Liver (tissue), 8 donors: ENCODE measurements at regions not wholly inside any gene's neighbourhood (a gene's known extent, or its start where the extent isn't known, plus 50 kb on each side); places are given as distances from the start of the nearest gene placed in this dataset.

ENCODE experiments used
- DNase-seq: peaks from one replicate; pipeline ENCODE4 v3.0.0-alpha.2; 2017; ENCODE audit warnings: low spot score
- H3K27ac ChIP-seq, 2 donors: one replicate each; pipeline ENCODE4 v1.7.0; 2013; ENCODE audit warnings: inconsistent platforms in 2 of 2, low read length in 2 of 2, control low read depth in 1 of 2, low read depth in 1 of 2, mild to moderate bottlenecking in 1 of 2
- H3K27me3 ChIP-seq, 4 donors: one replicate each; pipeline versions ENCODE4 v1.6.1 to v1.7.0; 2013; ENCODE audit warnings: low read length in 3 of 4, inconsistent platforms in 1 of 4, mild to moderate bottlenecking in 1 of 4, moderate library complexity in 1 of 4; ENCODE audit not compliant: control insufficient read depth in 4 of 4, insufficient read depth in 4 of 4
- H3K36me3 ChIP-seq, 4 donors: one replicate each; pipeline versions ENCODE4 v1.6.1 to v1.7.0; 2013; ENCODE audit warnings: low read length in 3 of 4, mild to moderate bottlenecking in 3 of 4, low read depth in 1 of 4, moderate library complexity in 1 of 4; ENCODE audit not compliant: control insufficient read depth in 4 of 4, insufficient read depth in 3 of 4
- H3K4me1 ChIP-seq, 4 donors: one replicate each; pipeline versions ENCODE4 v1.6.1 to v1.7.0; 2013; ENCODE audit warnings: low read length in 3 of 4, mild to moderate bottlenecking in 3 of 4, moderate library complexity in 1 of 4; ENCODE audit not compliant: control insufficient read depth in 4 of 4, insufficient read depth in 4 of 4
- H3K4me3 ChIP-seq, 3 donors: one replicate each; pipeline versions ENCODE4 v1.6.1 to v1.7.0; 2013; ENCODE audit warnings: low read length in 3 of 3, control low read depth in 1 of 3, low read depth in 1 of 3, mild to moderate bottlenecking in 1 of 3
- H3K9ac ChIP-seq, 2 donors: one replicate each; pipeline ENCODE4 v1.7.0; 2013; ENCODE audit warnings: low read length in 2 of 2, mild to moderate bottlenecking in 2 of 2, moderate library complexity in 2 of 2, control low read depth in 1 of 2, low read depth in 1 of 2
- H3K9me3 ChIP-seq, 4 donors: one replicate each; pipeline versions ENCODE4 v1.6.1 to v1.7.0; 2013; ENCODE audit warnings: low read length in 3 of 4; ENCODE audit not compliant: control insufficient read depth in 4 of 4
- ATF3 ChIP-seq: IDR thresholded peaks from 2 replicates; pipeline ENCODE4 v1.6.1; 2016; ENCODE audit warnings: antibody characterized with exemption
- CTCF ChIP-seq: fragments of 150-350 bp; IDR thresholded peaks from 2 replicates; pipeline ENCODE4 v1.5.1; 2017; ENCODE audit warnings: improper control_type of control experiment, low read depth, low read length; ENCODE audit not compliant: missing input control
- HNF4A ChIP-seq, 2 donors: conservative IDR thresholded peaks; 2 replicates each; pipeline ENCODE4 v1.6.1; 2016; ENCODE audit warnings: antibody characterized with exemption in 2 of 2, mild to moderate bottlenecking in 2 of 2
- HNF4G ChIP-seq: IDR thresholded peaks from 2 replicates; pipeline ENCODE4 v1.6.1; 2016; ENCODE audit warnings: antibody characterized with exemption
- JUND ChIP-seq, 2 donors: IDR thresholded peaks; 2 replicates each; pipeline ENCODE4 v1.6.1; 2016; ENCODE audit warnings: antibody characterized with exemption in 2 of 2
- MAX ChIP-seq: IDR thresholded peaks from 2 replicates; pipeline ENCODE4 v1.6.1; 2016; ENCODE audit warnings: antibody characterized with exemption
- NR2F2 ChIP-seq: IDR thresholded peaks from 2 replicates; pipeline ENCODE4 v1.6.1; 2016; ENCODE audit warnings: antibody characterized with exemption
- RAD21 ChIP-seq, 2 donors: IDR thresholded peaks; 2 replicates each; pipeline ENCODE4 v1.6.1; 2016; ENCODE audit warnings: antibody characterized with exemption in 2 of 2, mild to moderate bottlenecking in 2 of 2
- RXRA ChIP-seq, 2 donors: IDR thresholded peaks; 2 replicates each; pipeline ENCODE4 v1.6.1; 2017 to 2018; ENCODE audit warnings: antibody characterized with exemption in 2 of 2, mild to moderate bottlenecking in 1 of 2
- SP1 ChIP-seq: IDR thresholded peaks from 2 replicates; pipeline ENCODE4 v1.6.1; 2018; ENCODE audit warnings: antibody characterized with exemption, mild to moderate bottlenecking
- TAF1 ChIP-seq: conservative IDR thresholded peaks from 2 replicates; pipeline ENCODE4 v1.6.1; 2016; ENCODE audit warnings: antibody characterized with exemption, mild to moderate bottlenecking
- YY1 ChIP-seq: IDR thresholded peaks from 2 replicates; pipeline ENCODE4 v1.6.1; 2016; ENCODE audit warnings: antibody characterized with exemption, mild to moderate bottlenecking
- ZBTB33 ChIP-seq: IDR thresholded peaks from 2 replicates; pipeline ENCODE4 v1.6.1; 2016; ENCODE audit warnings: antibody characterized with exemption
- WGBS: extraction: QIAGEN DNeasy Blood & Tissue Kit; methylation state at CpG from one replicate; pipeline ENCODE4 v1.1.7; 2013; 5-methylcytosine and 5-hydroxymethylcytosine counted together
- donor health status: healthy.
- donor health status: healthy.
- donor health status: healthy.
- donor health status: healthy.
- donor health status: healthy.

GRCh38 chr2:58768715-58769080, 527.6 kb upstream of the FANCL start:
- H3K27ac ChIP-seq = no peak overlapping the region
- TF ChIP-seq SP1 = no peak
- no peak for TF ChIP-seq JUND (IDR thresholded peaks at IDR 0.05)

GRCh38 chr2:58767828-58768714, 526.9 kb upstream of the FANCL start:
- WGBS = 66% methylated on average over 10 of the region's 10 CpGs
- no peak for DNase-seq
- Histone ChIP-seq H3K27ac (no peak overlapping the region), H3K36me3 (no peaks in the 10 kb centered on the region), H3K27me3 (peaks cover 0 to 16% (median 0%) of the 10 kb centered on the region in 4 donors), H3K9me3 (no peaks in the 10 kb centered on the region), H3K9ac (no peak overlapping the region), H3K4me1 (no peaks in the 10 kb centered on the region), H3K4me3 (no peak overlapping the region)
- TF ChIP-seq HNF4G (no peak), MAX (no peak), YY1 (no peak), RAD21 (IDR thresholded peaks at IDR 0.05) (no peak)

More at GRCh38 chr2:58768715-58769080, 527.6 kb upstream of the FANCL start:
- no peaks in the 10 kb centered on the region for H3K4me1 ChIP-seq
- DNase-seq = no peak
- H3K36me3 ChIP-seq = no peaks in the 10 kb centered on the region
- no peak overlapping the region for H3K9ac ChIP-seq
- H3K9me3 ChIP-seq = no peaks in the 10 kb centered on the region
- H3K27me3 ChIP-seq = peaks cover 0 to 16% (median 0%) of the 10 kb centered on the region in 4 donors
- no peak overlapping the region for H3K4me3 ChIP-seq
- 77% methylated on average over 4 of the region's 4 CpGs for WGBS

- H3K4me3 ChIP-seq = no peak overlapping the region
- WGBS = 58% methylated on average over 4 of the region's 4 CpGs
- H3K36me3 ChIP-seq = no peaks in the 10 kb centered on the region
- no peak overlapping the region for H3K9ac ChIP-seq
- H3K27ac ChIP-seq = no peak overlapping the region
- H3K4me1 ChIP-seq = no peaks in the 10 kb centered on the region
- TF ChIP-seq SP1 (no peak), HNF4A (conservative IDR thresholded peaks at IDR 0.05) (no peak), TAF1 (no peak), CTCF (no peak), RXRA (IDR thresholded peaks at IDR 0.05) (no peak), HNF4G (no peak), RAD21 (IDR thresholded peaks at IDR 0.05) (no peak), ZBTB33 (no peak), NR2F2 (no peak), ATF3 (no peak), YY1 (no peak)
- H3K9me3 ChIP-seq = no peaks in the 10 kb centered on the region
- H3K27me3 ChIP-seq = peaks cover 0 to 14% (median 0%) of the 10 kb centered on the region in 4 donors
- DNase-seq = no peak
Measured at GRCh38 chr2:58764338-58765104, 523.4 kb upstream of the FANCL start.
